H1 (cell line): ENCODE measurements at regions not wholly inside any gene's neighbourhood (a gene's known extent, or its start where the extent isn't known, plus 50 kb on each side); places are given as distances from the start of the nearest gene placed in this dataset.

ENCODE experiments used
- CTCF ChIA-PET: fragments of 300-600 bp; sonication (Branson Sonifier 250); formaldehyde crosslinking; loops from one replicate; lab custom pipeline; 2021; ENCODE audit not compliant: partially characterized antibody; lab: Charles Lee
- POLR2A ChIA-PET: fragments of 300-600 bp; sonication (Branson Sonifier 250); formaldehyde crosslinking; loops from one replicate; lab custom pipeline; 2021; ENCODE audit warnings: inconsistent platforms; ENCODE audit not compliant: partially characterized antibody; lab: Charles Lee
- DNase-seq, 2 experiments: peaks; one replicate each; pipeline versions ENCODE4 v3.0.0 to v3.0.0-alpha.2; 2010 to 2022; ENCODE audit warnings: low spot score in 2 of 2, low read depth in 1 of 2, mixed read lengths in 1 of 2
- FAIRE-seq: peaks from 2 replicates; lab custom pipeline; 2011; peaks lifted over from hg19 to GRCh38; lab: Jason Lieb, UNC
- H2AFZ ChIP-seq: 2 replicates; pipeline ENCODE4 v1.8.1; 2012; ENCODE audit warnings: low read length, inconsistent platforms
- H2AK5ac ChIP-seq: 2 replicates; pipeline ENCODE4 v1.6.1; 2013; ENCODE audit warnings: low read depth, low read length
- H2BK120ac ChIP-seq: replicated peaks from 2 replicates; pipeline ENCODE3; 2013; ENCODE audit warnings: low read depth, low read length, inconsistent platforms
- H2BK12ac ChIP-seq: 2 replicates; pipeline ENCODE4 v1.6.1; 2013; ENCODE audit warnings: low read depth, low read length
- H2BK15ac ChIP-seq: 2 replicates; pipeline ENCODE4 v1.6.1; 2013; ENCODE audit warnings: low read length
- H2BK20ac ChIP-seq: 2 replicates; pipeline ENCODE4 v1.6.1; 2013; ENCODE audit warnings: low read length
- H2BK5ac ChIP-seq: 2 replicates; pipeline ENCODE4 v1.6.1; 2013; ENCODE audit warnings: low read depth, low read length
- H3K14ac ChIP-seq: 2 replicates; pipeline ENCODE4 v1.6.1; 2013; ENCODE audit warnings: inconsistent platforms; ENCODE audit not compliant: insufficient read length
- H3K18ac ChIP-seq: 2 replicates; pipeline ENCODE4 v1.6.1; 2013; ENCODE audit warnings: low read length; ENCODE audit errors: extremely low read depth
- H3K23ac ChIP-seq: 2 replicates; pipeline ENCODE4 v1.6.1; 2013; ENCODE audit warnings: inconsistent platforms; ENCODE audit not compliant: insufficient read length
- H3K23me2 ChIP-seq: 2 replicates; pipeline ENCODE4 v1.6.1; 2013; ENCODE audit warnings: low read depth, low read length
- H3K27ac ChIP-seq: 2 replicates; pipeline ENCODE4 v1.6.1; 2011; ENCODE audit warnings: low read depth, low read length, inconsistent platforms
- H3K27me3 ChIP-seq, 4 experiments: replicated peaks in 1 of 4; 1 replicate in 1 of 4; 2 replicates in 3 of 4; pipeline versions ENCODE4 v1.6.1 to v1.8.1; 2011 to 2013; ENCODE audit warnings: low read length in 3 of 4, mild to moderate bottlenecking in 3 of 4, inconsistent platforms in 2 of 4, mixed read lengths in 2 of 4, moderate library complexity in 1 of 4; ENCODE audit not compliant: control insufficient read depth in 3 of 4, insufficient read depth in 3 of 4; ENCODE audit errors: extremely low read depth in 1 of 4
- H3K36me3 ChIP-seq, 4 experiments: 2 replicates each; pipeline versions ENCODE4 v1.6.1 to v1.8.1; 2011 to 2013; ENCODE audit warnings: mild to moderate bottlenecking in 4 of 4, low read length in 3 of 4, moderate library complexity in 2 of 4, control low read depth in 1 of 4, inconsistent platforms in 1 of 4; ENCODE audit not compliant: insufficient read depth in 4 of 4, control insufficient read depth in 2 of 4
- H3K4ac ChIP-seq: replicated peaks from 2 replicates; pipeline ENCODE3; 2013; ENCODE audit warnings: low read length, low read depth, mixed read lengths, inconsistent platforms; ENCODE audit not compliant: insufficient read length
- H3K4me1 ChIP-seq, 4 experiments: replicated peaks in 1 of 4; 1 replicate in 1 of 4; 2 replicates in 3 of 4; pipeline versions ENCODE4 v1.6.1 to v1.8.1; 2011 to 2013; ENCODE audit warnings: low read length in 3 of 4, inconsistent platforms in 2 of 4, mixed read lengths in 1 of 4; ENCODE audit not compliant: insufficient read depth in 4 of 4, control insufficient read depth in 3 of 4
- H3K4me2 ChIP-seq, 2 experiments: 2 replicates each; pipeline versions ENCODE4 v1.6.1 to v1.8.1; 2011 to 2013; ENCODE audit warnings: low read depth in 2 of 2, low read length in 2 of 2, control low read depth in 1 of 2, inconsistent platforms in 1 of 2, mild to moderate bottlenecking in 1 of 2; ENCODE audit not compliant: insufficient read depth in 1 of 2
- H3K4me3 ChIP-seq, 4 experiments: fragments of 200-600, 300-600 bp in 1 of 4; sonication (generic), shearing (Covaris generic), sonication (Bioruptor Twin) in 1 of 4; 2 replicates each; pipeline versions ENCODE4 v1.5.1 to v1.8.1; 2011 to 2016; ENCODE audit warnings: low read length in 4 of 4, low read depth in 3 of 4, control low read depth in 2 of 4, inconsistent platforms in 2 of 4, mild to moderate bottlenecking in 2 of 4, mixed read lengths in 1 of 4, moderate library complexity in 1 of 4; ENCODE audit not compliant: insufficient read depth in 2 of 4; ENCODE audit errors: extremely low read depth in 1 of 4
- H3K56ac ChIP-seq: replicated peaks from 2 replicates; pipeline ENCODE3; 2013; ENCODE audit warnings: low read depth, mild to moderate bottlenecking, mixed read lengths, low read length, inconsistent platforms; ENCODE audit not compliant: insufficient read length
- H3K79me1 ChIP-seq: 2 replicates; pipeline ENCODE4 v1.6.1; 2013; ENCODE audit warnings: low read depth, low read length, control low read depth
- H3K79me2 ChIP-seq, 2 experiments: 2 replicates each; pipeline versions ENCODE4 v1.6.1 to v1.8.1; 2012 to 2013; ENCODE audit warnings: low read length in 2 of 2, mild to moderate bottlenecking in 2 of 2, inconsistent platforms in 1 of 2; ENCODE audit not compliant: insufficient read depth in 2 of 2, control insufficient read depth in 1 of 2
- H3K9ac ChIP-seq, 4 experiments: replicated peaks in 1 of 4; 1 replicate in 1 of 4; 2 replicates in 3 of 4; pipeline versions ENCODE4 v1.6.1 to v1.8.1; 2011 to 2013; ENCODE audit warnings: low read depth in 3 of 4, low read length in 3 of 4, control low read depth in 2 of 4, mild to moderate bottlenecking in 2 of 4, moderate library complexity in 2 of 4, inconsistent platforms in 1 of 4; ENCODE audit errors: extremely low read depth in 1 of 4
- H3K9me3 ChIP-seq, 2 experiments: 2 replicates each; pipeline versions ENCODE4 v1.6.1 to v1.8.1; 2012 to 2013; ENCODE audit warnings: mild to moderate bottlenecking in 2 of 2, moderate library complexity in 2 of 2, control low read depth in 1 of 2, inconsistent platforms in 1 of 2, low read depth in 1 of 2, low read length in 1 of 2, mixed read lengths in 1 of 2; ENCODE audit not compliant: insufficient read depth in 2 of 2
- H4K20me1 ChIP-seq, 2 experiments: replicated peaks in 1 of 2; 2 replicates each; pipeline versions ENCODE3 to v1.8.1; 2011 to 2013; ENCODE audit warnings: inconsistent platforms in 2 of 2, low read length in 2 of 2, mild to moderate bottlenecking in 1 of 2; ENCODE audit not compliant: insufficient read depth in 2 of 2, control insufficient read depth in 1 of 2
- H4K5ac ChIP-seq: 2 replicates; pipeline ENCODE4 v1.6.1; 2013; ENCODE audit warnings: low read length, low read depth, mixed read lengths, inconsistent platforms; ENCODE audit not compliant: insufficient read length
- H4K8ac ChIP-seq: 2 replicates; pipeline ENCODE4 v1.8.0; 2013; ENCODE audit warnings: mild to moderate bottlenecking, moderate library complexity, low read length, inconsistent platforms; ENCODE audit not compliant: insufficient read depth; ENCODE audit errors: extremely low read depth
- H4K91ac ChIP-seq: replicated peaks from 2 replicates; pipeline ENCODE3; 2013; ENCODE audit warnings: low read length, mixed read lengths, inconsistent platforms; ENCODE audit not compliant: insufficient read length
- BCL11A ChIP-seq, 2 experiments: IDR thresholded peaks; one replicate each; pipeline ENCODE4 v1.6.1; 2011; ENCODE audit warnings: low read depth in 2 of 2, low read length in 2 of 2, mild to moderate bottlenecking in 2 of 2
- CBX8 ChIP-seq: fragments of 300-800, 300-1000 bp; sonication (generic); IDR thresholded peaks from 2 replicates; pipeline ENCODE4 v1.7.1; 2016; ENCODE audit warnings: low read depth, low read length, borderline replicate concordance
- JUN ChIP-seq: IDR thresholded peaks from 2 replicates; pipeline ENCODE4 v1.6.1; 2011; ENCODE audit warnings: low read depth, mild to moderate bottlenecking, improper control_type of control experiment, low read length
- WGBS, 2 experiments: shearing (Covaris generic) in 1 of 2; methylation state at CpG; one replicate each; pipeline versions ENCODE4 v1.1.6 to v1.1.7; 2013 to 2015; ENCODE audit warnings: low lambda C conversion rate in 2 of 2, mixed read lengths in 2 of 2, inconsistent platforms in 1 of 2, low coverage in 1 of 2, missing lambda C conversion rate in 1 of 2; ENCODE audit not compliant: insufficient replicate concordance in 2 of 2, insufficient coverage in 1 of 2, insufficient read length in 1 of 2; ENCODE audit errors: extremely low coverage in 1 of 2, missing lambda C conversion rate in 1 of 2; 5-methylcytosine and 5-hydroxymethylcytosine counted together

- Histone ChIP-seq H4K20me1 (no peaks in the 10 kb centered on the region), H3K27ac (no peak overlapping the region), H4K8ac (no peak overlapping the region), H4K5ac (no peak overlapping the region), H3K36me3 (no peaks in the 10 kb centered on the region), H2AK5ac (no peak overlapping the region), H3K4me1 (no peaks in the 10 kb centered on the region), H3K4ac (no peak overlapping the region), H2BK12ac (no peak overlapping the region), H3K9ac (no peak overlapping the region), H3K4me3 (no peak overlapping the region), H4K91ac (no peak overlapping the region), H3K27me3 (no peaks in the 10 kb centered on the region), H3K23ac (no peak overlapping the region), H2BK20ac (no peak overlapping the region), H3K79me1 (no peaks in the 10 kb centered on the region), H2BK5ac (no peak overlapping the region), H3K14ac (no peak overlapping the region), H3K4me2 (no peak overlapping the region), H3K56ac (no peak overlapping the region), H3K79me2 (no peaks in the 10 kb centered on the region), H3K9me3 (no peaks in the 10 kb centered on the region), H3K23me2 (no peaks in the 10 kb centered on the region; the same call in 1 of the 2 replicates), H2AFZ (no peak overlapping the region), H2BK15ac (no peak overlapping the region), H3K18ac (no peak overlapping the region), H2BK120ac (no peak overlapping the region)
- ChIA-PET POLR2A (interaction anchor here (1.2 to 1.7 kb wide), 2 partner anchors 68 to 79 kb away, joined by 3 to 4 read pairs; no protein-coding TSS in a partner anchor), CTCF (interaction anchor here (0.6 to 1.9 kb wide), 11 partner anchors 9 to 461 kb away, joined by 3 to 6 read pairs (median 3); no protein-coding TSS in a partner anchor)
- WGBS, 2 experiments = 88% methylated on average over 3 of the region's 4 CpGs; no CpG with 5 or more reads in 1 of the 2 experiments
- FAIRE-seq = no peak
- TF ChIP-seq BCL11A (IDR thresholded peaks at IDR 0.05; ENCODE audit: low read depth in 2 of 2, low read length in 2 of 2) = no peak
- no peak for TF ChIP-seq JUN
- no peak for TF ChIP-seq CBX8
- no peak for DNase-seq
Observed at GRCh38 chr16:14378131-14378551, 251.9 kb downstream of the PARN start.
